Tibial nerve (tissue), 4 donors: ENCODE measurements at regions not wholly inside any gene's neighbourhood (a gene's known extent, or its start where the extent isn't known, plus 50 kb on each side); places are given as distances from the start of the nearest gene placed in this dataset.

Experiments
- CTCF ChIP-seq, 5 experiments: fragments of 200-600 bp in 3 of 5; fragments of 450-650 bp in 2 of 5; sonication (generic) in 3 of 5; IDR thresholded peaks; one replicate each; pipeline ENCODE4 v1.5.1; 2016 to 2019; ENCODE audit warnings: antibody characterized with exemption in 5 of 5, mild to moderate bottlenecking in 3 of 5, moderate library complexity in 2 of 5
- EP300 ChIP-seq, 2 donors: sonication (generic); formaldehyde crosslinking; IDR thresholded peaks; one replicate each; pipeline ENCODE4 v1.6.1; 2017; ENCODE audit warnings: antibody characterized with exemption in 2 of 2, mild to moderate bottlenecking in 1 of 2
- POLR2A ChIP-seq, 2 donors: fragments of 450-650 bp; IDR thresholded peaks; one replicate each; pipeline ENCODE4 v1.6.1; 2017; ENCODE audit warnings: antibody characterized with exemption in 2 of 2, mild to moderate bottlenecking in 2 of 2, moderate library complexity in 2 of 2

GRCh38 chr1:235051521-235051920 is 77.1 kb downstream of the TOMM20 start:
- TF ChIP-seq POLR2A (IDR thresholded peaks at IDR 0.05) = no peak
- TF ChIP-seq CTCF (IDR thresholded peaks at IDR 0.05) = no peak
- no peak for TF ChIP-seq EP300 (IDR thresholded peaks at IDR 0.05)
